Glutamatergic neuron (in vitro differentiated cells): ENCODE measurements at regions not wholly inside any gene's neighbourhood (a gene's known extent, or its start where the extent isn't known, plus 50 kb on each side); places are given as distances from the start of the nearest gene placed in this dataset.

Source experiments
- DNase-seq: peaks from one replicate; pipeline ENCODE4 v3.0.0; 2022
- H3K27ac Mint-ChIP-seq: one replicate; pipeline ENCODE4 v1.8.0; 2020; ENCODE audit warnings: mild to moderate bottlenecking, mixed read lengths, inconsistent platforms; ENCODE audit not compliant: unreplicated experiment
- H3K27me3 Mint-ChIP-seq: one replicate; pipeline ENCODE4 v1.8.0; 2020; ENCODE audit warnings: mild to moderate bottlenecking, moderate library complexity, mixed read lengths, inconsistent platforms; ENCODE audit not compliant: unreplicated experiment
- H3K36me3 Mint-ChIP-seq: one replicate; pipeline ENCODE4 v1.8.0; 2020; ENCODE audit warnings: mild to moderate bottlenecking, mixed read lengths, inconsistent platforms; ENCODE audit not compliant: unreplicated experiment
- H3K4me1 Mint-ChIP-seq: one replicate; pipeline ENCODE4 v1.8.0; 2020; ENCODE audit warnings: mild to moderate bottlenecking, low read depth, mixed read lengths, inconsistent platforms; ENCODE audit not compliant: unreplicated experiment
- H3K4me3 Mint-ChIP-seq: one replicate; pipeline ENCODE4 v1.8.0; 2020; ENCODE audit warnings: mild to moderate bottlenecking, mixed read lengths, inconsistent platforms; ENCODE audit not compliant: unreplicated experiment
- H3K9me3 Mint-ChIP-seq: one replicate; pipeline ENCODE4 v1.8.0; 2020; ENCODE audit warnings: mild to moderate bottlenecking, moderate library complexity, mixed read lengths, inconsistent platforms; ENCODE audit not compliant: unreplicated experiment
- TF ChIP-seq, protein P1 (sequence below): fragments of 200-600 bp; sonication (generic); IDR thresholded peaks from one replicate; pipeline ENCODE4 v1.5.0; 2021; ENCODE audit not compliant: partially characterized antibody, unreplicated experiment

DNA sequence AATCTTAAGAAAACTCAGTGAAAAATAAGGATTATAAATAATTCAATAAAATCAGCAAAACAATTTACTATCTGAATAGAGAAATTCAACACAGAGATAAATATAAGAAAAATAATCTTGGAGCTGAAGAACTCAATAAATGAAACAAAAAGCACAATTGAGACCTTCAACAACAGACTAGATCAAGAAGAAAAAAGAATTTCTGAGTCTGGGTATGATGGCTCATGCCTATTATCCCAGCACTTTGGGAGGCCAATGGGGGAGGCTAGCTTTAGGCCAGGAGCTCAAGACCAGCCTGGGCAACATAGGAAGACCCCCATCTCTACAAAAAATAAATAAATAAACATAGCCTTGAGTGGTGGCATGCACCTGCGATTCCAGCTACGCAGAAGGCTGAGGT lies 1295.7 kb upstream of the NRXN1 start:
- Mint-ChIP-seq H3K27me3 (no peaks in the 10 kb centered on the region), H3K4me3 (no peak overlapping the region), H3K27ac (no peak overlapping the region), H3K4me1 (no peaks in the 10 kb centered on the region), H3K36me3 (peaks cover 10% of the 10 kb centered on the region), H3K9me3 (no peaks in the 10 kb centered on the region)
- DNase-seq = no peak
- TF ChIP-seq, protein P1, sequence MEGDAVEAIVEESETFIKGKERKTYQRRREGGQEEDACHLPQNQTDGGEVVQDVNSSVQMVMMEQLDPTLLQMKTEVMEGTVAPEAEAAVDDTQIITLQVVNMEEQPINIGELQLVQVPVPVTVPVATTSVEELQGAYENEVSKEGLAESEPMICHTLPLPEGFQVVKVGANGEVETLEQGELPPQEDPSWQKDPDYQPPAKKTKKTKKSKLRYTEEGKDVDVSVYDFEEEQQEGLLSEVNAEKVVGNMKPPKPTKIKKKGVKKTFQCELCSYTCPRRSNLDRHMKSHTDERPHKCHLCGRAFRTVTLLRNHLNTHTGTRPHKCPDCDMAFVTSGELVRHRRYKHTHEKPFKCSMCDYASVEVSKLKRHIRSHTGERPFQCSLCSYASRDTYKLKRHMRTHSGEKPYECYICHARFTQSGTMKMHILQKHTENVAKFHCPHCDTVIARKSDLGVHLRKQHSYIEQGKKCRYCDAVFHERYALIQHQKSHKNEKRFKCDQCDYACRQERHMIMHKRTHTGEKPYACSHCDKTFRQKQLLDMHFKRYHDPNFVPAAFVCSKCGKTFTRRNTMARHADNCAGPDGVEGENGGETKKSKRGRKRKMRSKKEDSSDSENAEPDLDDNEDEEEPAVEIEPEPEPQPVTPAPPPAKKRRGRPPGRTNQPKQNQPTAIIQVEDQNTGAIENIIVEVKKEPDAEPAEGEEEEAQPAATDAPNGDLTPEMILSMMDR = no peak

DNA sequence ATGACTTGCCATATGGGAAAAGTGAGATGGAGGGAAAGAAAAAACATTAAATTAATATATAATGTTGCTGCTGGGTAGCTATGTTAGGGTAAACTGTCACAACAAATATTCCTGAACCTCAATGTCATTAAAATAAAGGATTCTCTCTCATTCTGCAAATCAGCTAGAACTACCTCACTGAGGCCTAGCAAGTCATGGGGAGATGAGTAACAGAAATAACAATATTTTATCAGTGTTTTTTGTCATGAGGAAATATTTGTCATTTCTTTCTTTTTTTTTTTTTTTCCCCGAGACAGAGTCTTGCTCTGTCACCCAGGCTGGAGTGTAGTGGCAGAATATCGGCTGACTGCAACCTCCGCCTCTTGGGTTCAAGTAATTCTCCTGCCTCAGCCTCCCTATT lies 1282.3 kb upstream of the NRXN1 start:
- H3K27ac Mint-ChIP-seq = no peak overlapping the region
- DNase-seq = no peak
- H3K27me3 Mint-ChIP-seq = no peaks in the 10 kb centered on the region
- H3K36me3 Mint-ChIP-seq = no peaks in the 10 kb centered on the region
- H3K4me3 Mint-ChIP-seq = no peak overlapping the region
- H3K4me1 Mint-ChIP-seq = peaks cover 2% of the 10 kb centered on the region
- H3K9me3 Mint-ChIP-seq = no peaks in the 10 kb centered on the region
- TF ChIP-seq, protein P1 = no peak

DNA sequence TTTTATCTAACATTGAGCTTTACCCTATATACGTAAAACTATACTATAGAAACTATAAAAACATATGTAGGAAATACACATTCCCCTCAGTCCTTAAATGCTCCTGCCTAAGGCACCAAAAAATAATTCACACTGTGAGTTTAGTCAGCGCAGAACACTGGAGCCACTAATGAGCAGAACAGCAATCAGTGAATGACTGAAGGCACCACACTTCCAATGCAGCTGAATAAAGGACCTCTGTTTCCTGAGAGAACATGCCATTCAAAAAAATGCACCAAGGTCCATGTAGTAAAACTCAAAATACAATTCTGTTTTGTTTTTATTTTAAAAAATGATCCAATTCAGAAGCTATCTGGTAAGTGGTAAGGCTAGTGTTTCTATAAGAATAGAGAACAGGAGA lies 1280.6 kb upstream of the NRXN1 start:
- H3K27ac Mint-ChIP-seq = no peak overlapping the region
- H3K4me3 Mint-ChIP-seq = no peak overlapping the region
- no peaks in the 10 kb centered on the region for H3K9me3 Mint-ChIP-seq
- H3K27me3 Mint-ChIP-seq = peaks cover 2% of the 10 kb centered on the region
- DNase-seq = no peak
- H3K4me1 Mint-ChIP-seq = peaks cover 2% of the 10 kb centered on the region
- TF ChIP-seq, protein P1 = no peak
- no peaks in the 10 kb centered on the region for H3K36me3 Mint-ChIP-seq

DNA sequence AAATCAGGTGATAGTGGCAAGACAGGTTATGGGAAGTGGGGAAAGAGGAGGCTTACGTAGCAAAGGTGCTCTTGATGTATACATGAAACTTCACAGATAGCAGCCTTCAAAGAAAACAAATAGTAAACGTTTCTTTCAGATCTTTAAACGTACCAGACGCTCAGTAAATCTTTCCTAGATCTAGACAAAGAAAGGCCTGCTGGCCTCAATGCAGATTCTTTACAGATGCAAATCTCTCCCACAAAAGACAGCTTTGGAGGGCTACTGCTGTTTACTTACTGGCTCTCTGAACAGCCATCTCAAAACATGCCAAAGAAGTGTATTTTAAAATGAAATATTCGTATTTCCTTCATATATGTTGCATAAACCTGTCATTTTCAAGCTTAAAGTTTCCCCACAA lies 1279.9 kb upstream of the NRXN1 start:
- no peak overlapping the region for H3K4me3 Mint-ChIP-seq
- TF ChIP-seq, protein P1 = no peak
- H3K4me1 Mint-ChIP-seq = peaks cover 2% of the 10 kb centered on the region
- H3K9me3 Mint-ChIP-seq = no peaks in the 10 kb centered on the region
- H3K27ac Mint-ChIP-seq = no peak overlapping the region
- DNase-seq = no peak
- no peaks in the 10 kb centered on the region for H3K36me3 Mint-ChIP-seq
- H3K27me3 Mint-ChIP-seq = peaks cover 2% of the 10 kb centered on the region

DNA sequence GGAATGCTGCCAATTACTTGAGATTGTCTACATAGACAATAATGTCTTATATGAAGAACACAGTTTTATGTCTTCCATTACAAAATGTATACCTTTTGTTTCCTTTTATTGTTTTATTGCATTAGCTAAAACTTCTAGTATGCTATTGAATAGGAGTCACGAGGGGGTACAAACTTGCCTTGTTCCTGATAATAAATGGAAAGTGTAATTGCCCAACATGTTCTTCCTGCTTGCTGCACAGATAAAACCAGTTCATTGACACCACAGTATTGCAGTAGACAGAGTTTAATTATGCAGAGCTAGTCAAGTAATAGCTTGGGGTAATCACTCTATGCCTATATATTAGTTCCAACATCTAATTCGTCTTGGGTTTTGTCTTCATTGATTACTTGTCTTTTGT lies 1276.2 kb upstream of the NRXN1 start:
- H3K27ac Mint-ChIP-seq = no peak overlapping the region
- TF ChIP-seq, protein P1 = no peak
- H3K36me3 Mint-ChIP-seq = peaks cover 5% of the 10 kb centered on the region
- peaks cover 1% of the 10 kb centered on the region for H3K9me3 Mint-ChIP-seq
- H3K27me3 Mint-ChIP-seq = peaks cover 2% of the 10 kb centered on the region
- H3K4me1 Mint-ChIP-seq = peaks cover 2% of the 10 kb centered on the region
- DNase-seq = no peak
- H3K4me3 Mint-ChIP-seq = no peak overlapping the region
